Stimulated activated naive B cell treated with anti-CD40 and anti-IgM and Interleukin-4, amounts not matched to agents 10 μg/mL and 1 μg/mL and 100 μg/mL, for 72 hours (primary cell): ENCODE measurements at regions not wholly inside any gene's neighbourhood (a gene's known extent, or its start where the extent isn't known, plus 50 kb on each side); places are given as distances from the start of the nearest gene placed in this dataset.
A peak's percentile ranks its signal among the peaks of the same experiment; 100 is the strongest.

Source experiments
- ATAC-seq, 2 donors: fragments of 150-1000 bp; cut with Tn5 transposase; replicated peaks; 2 replicates each; pipeline ENCODE4 v1.10.0; 2021; ENCODE audit warnings: moderate library complexity in 1 of 2
- DNase-seq: peaks from one replicate; pipeline ENCODE4 v3.0.0; 2021
- H3K27ac Mint-ChIP-seq: one replicate; pipeline ENCODE4 v1.8.0; 2022; ENCODE audit warnings: mild to moderate bottlenecking, mixed read lengths
- H3K27me3 Mint-ChIP-seq, 2 donors: one replicate each; pipeline ENCODE4 v1.8.0; 2022; ENCODE audit warnings: mixed read lengths in 2 of 2
- H3K36me3 Mint-ChIP-seq, 2 donors: one replicate each; pipeline ENCODE4 v1.8.0; 2022; ENCODE audit warnings: mixed read lengths in 2 of 2, mild to moderate bottlenecking in 1 of 2
- H3K4me1 Mint-ChIP-seq, 2 donors: one replicate each; pipeline ENCODE4 v1.8.0; 2022; ENCODE audit warnings: mixed read lengths in 2 of 2, mild to moderate bottlenecking in 1 of 2
- H3K4me3 Mint-ChIP-seq, 2 donors: one replicate each; pipeline ENCODE4 v1.8.0; 2022; ENCODE audit warnings: mild to moderate bottlenecking in 2 of 2, mixed read lengths in 2 of 2, moderate library complexity in 1 of 2
- H3K9me3 Mint-ChIP-seq, 2 donors: one replicate each; pipeline ENCODE4 v1.8.0; 2022; ENCODE audit warnings: mixed read lengths in 2 of 2, mild to moderate bottlenecking in 1 of 2

DNA sequence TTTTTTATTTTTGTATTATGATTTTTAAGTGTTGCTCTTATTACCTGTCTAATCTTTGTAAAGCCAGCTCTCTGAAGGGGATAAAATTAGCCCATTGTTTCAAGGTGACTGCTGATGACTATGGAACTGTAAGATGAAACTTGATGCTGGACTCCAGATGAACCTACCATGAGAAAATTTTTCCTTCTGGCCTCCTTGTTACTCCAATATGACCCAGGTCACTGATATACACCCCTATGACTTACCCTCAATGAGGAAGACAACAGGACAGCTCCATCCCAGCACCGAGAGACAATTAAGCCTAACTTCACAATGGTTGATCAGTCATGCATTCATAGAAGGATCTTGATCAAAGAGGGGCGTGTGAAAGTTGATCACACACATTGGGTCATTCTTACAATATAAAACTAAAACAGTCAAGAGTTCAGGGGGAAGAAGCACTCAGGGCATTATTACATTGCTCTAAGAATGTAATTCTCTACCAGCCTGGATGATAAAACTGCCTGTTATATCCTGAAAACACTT lies 230.8 kb upstream of the AGTR2 start:
- ATAC-seq: no peak
- no peaks in the 10 kb centered on the region for H3K36me3 Mint-ChIP-seq
- peak overlapping the region in 1 of 2 donors; percentile 13 for H3K4me3 Mint-ChIP-seq
- DNase-seq: no peak
- H3K27ac Mint-ChIP-seq: no peak overlapping the region
- peaks cover 0 to 11% of the 10 kb centered on the region in 2 donors for H3K27me3 Mint-ChIP-seq
- peaks cover 17 to 19% of the 10 kb centered on the region in 2 donors for H3K4me1 Mint-ChIP-seq
- peaks cover 0 to 4% of the 10 kb centered on the region in 2 donors for H3K9me3 Mint-ChIP-seq

DNA sequence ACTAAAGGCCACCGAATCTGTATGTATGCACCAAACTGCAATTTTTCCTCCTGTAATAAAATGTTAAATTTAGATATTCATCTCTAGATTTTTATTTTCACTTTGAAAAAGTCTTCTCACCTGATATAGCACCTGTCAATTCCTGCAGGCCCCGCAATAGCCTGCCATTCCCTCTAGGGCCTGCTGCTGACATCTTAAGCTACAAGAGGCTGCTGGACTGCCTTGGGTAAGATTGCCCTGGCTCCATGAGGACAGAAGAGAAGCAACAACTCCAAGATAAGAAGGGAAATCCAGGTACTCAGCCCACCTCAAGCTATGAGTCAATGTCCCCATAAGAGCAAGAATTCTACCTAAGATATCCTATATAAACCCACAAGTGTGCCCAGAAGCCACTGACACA lies 230.2 kb upstream of the AGTR2 start:
- ATAC-seq (peak; percentile 28 to 41), DNase-seq (no peak)
- Mint-ChIP-seq H3K9me3 (peaks cover 0 to 4% of the 10 kb centered on the region in 2 donors), H3K27me3 (peaks cover 0 to 11% of the 10 kb centered on the region in 2 donors), H3K4me3 (peak overlapping the region in 1 of 2 donors; percentile 36), H3K27ac (peak overlapping the region; percentile 80), H3K4me1 (peaks cover 17 to 19% of the 10 kb centered on the region in 2 donors), H3K36me3 (no peaks in the 10 kb centered on the region)

DNA sequence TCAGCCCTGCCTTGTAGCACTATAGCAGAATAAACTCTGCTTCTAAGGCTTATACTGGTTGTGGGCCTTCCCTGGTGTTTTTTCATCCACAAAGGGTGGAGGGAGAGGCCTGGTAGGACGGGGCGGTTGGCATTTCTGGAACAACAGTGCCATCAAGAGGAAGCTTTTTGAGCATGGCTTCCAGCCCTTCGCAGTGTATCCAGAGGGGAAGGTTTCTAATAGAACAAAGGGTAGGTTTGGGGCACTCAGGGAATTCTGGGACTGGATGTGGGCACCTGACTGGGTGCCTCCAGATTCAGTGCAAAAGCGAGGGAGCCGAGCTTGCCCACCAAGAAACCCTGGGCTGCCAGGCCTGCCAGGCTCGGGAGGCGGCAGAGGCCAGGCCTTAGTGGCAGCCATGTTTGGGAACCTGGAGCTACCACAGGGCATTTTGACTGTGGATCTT lies 229.6 kb upstream of the AGTR2 start:
- Mint-ChIP-seq H3K4me1 (peaks cover 17 to 19% of the 10 kb centered on the region in 2 donors), H3K36me3 (no peaks in the 10 kb centered on the region), H3K27ac (peak overlapping the region; percentile 80), H3K27me3 (peaks cover 0 to 11% of the 10 kb centered on the region in 2 donors), H3K9me3 (peaks cover 0 to 4% of the 10 kb centered on the region in 2 donors), H3K4me3 (peak overlapping the region in 1 of 2 donors; percentile 36)
- DNase-seq (peak; percentile 78), ATAC-seq (peak; percentile 78 to 89)

DNA sequence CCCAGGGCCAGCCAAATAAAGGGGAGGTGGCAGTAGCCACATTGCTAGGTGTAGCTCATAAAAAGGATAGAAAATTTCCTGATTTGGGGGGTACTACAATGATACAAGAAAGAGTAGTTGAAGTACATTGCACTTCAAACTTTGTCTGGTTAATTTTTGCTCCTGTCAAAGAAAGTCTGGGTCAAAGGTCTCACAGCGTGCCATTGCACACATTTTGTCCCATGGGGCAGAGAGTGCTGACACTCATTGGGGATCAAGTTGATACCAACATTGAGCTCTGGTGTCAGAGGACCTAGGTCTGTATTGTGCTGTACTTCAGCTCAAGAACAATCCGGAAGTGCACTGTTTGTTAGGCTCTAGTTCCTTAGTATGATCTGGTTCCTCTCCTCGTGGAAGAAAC lies 229.2 kb upstream of the AGTR2 start:
- H3K27me3 Mint-ChIP-seq: peaks cover 0 to 11% of the 10 kb centered on the region in 2 donors
- no peak overlapping the region for H3K27ac Mint-ChIP-seq
- H3K4me1 Mint-ChIP-seq: peaks cover 17 to 19% of the 10 kb centered on the region in 2 donors
- DNase-seq (no peak), ATAC-seq (no peak)
- H3K9me3 Mint-ChIP-seq: peaks cover 0 to 4% of the 10 kb centered on the region in 2 donors
- no peak overlapping the region for H3K4me3 Mint-ChIP-seq
- H3K36me3 Mint-ChIP-seq: no peaks in the 10 kb centered on the region

DNA sequence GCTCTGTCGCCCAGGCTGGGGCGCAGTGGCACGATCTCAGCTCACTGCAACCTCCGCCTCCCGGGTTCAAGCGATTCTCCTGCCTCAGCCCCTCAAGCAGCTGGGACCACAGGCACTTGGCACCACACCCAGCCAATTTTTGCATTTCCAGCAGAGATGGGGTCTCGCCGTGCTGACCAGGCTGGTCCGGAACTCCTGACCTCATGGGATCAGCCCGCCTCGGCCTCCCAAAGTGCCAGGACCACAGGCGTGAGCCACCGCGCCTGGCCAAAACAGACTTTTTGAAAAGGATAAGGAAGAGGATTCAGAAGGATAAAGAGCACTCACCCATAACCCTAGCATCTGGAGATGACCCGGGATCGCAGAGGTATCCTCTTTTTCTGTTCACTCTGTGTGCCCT lies 224.5 kb upstream of the AGTR2 start:
- H3K27me3 Mint-ChIP-seq: peaks cover 0 to 13% of the 10 kb centered on the region in 2 donors
- H3K27ac Mint-ChIP-seq: no peak overlapping the region
- no peak overlapping the region for H3K4me3 Mint-ChIP-seq
- DNase-seq (no peak), ATAC-seq (no peak)
- no peaks in the 10 kb centered on the region for H3K36me3 Mint-ChIP-seq
- H3K4me1 Mint-ChIP-seq: peaks cover 0 to 6% of the 10 kb centered on the region in 2 donors
- H3K9me3 Mint-ChIP-seq: peaks cover 0 to 3% of the 10 kb centered on the region in 2 donors

DNA sequence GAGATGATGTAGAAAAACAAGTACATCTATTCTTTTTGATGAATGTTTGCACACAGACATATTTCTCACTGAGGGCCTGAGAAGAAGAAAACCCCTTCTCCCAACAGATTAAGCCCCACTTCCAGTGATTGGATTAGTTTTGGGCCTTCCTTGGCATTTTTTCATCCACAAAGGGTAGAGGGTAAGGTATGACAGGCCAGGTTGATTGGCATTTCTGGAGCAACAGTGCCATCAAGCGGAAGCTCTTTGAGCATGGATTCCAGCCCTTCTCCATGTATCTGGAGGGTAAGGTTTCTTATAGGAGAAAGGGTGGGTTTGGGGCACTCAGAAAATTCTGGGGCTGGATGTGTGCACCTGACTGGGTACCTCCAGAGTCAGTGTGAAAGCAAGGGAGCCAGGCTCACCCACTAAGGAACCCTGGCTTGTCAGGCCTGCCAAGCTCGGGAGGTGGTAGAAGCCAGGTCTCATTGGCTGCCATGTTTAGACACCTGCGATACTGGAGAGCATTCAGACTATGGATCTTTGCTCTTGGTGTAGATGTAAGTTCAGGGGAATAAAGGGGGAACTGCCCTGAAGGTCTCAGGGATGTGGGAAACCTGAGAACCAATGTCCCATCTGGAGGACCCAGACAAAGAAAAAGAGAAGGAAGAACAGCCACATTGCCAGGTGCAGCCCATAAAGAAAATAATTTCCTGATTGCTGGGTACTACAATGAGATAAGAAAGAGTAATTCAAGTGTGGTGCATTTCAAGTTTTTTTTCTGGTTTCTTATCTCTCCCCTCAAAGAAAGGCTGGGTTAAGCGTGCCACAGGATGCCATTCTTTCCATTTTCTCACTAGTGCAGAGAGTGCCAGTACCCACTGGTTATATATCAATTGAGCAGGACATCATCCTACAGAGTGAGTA lies 222.3 kb upstream of the AGTR2 start:
- DNase-seq: no peak
- Mint-ChIP-seq H3K4me3 (no peak overlapping the region), H3K9me3 (peaks cover 0 to 5% of the 10 kb centered on the region in 2 donors)

DNA sequence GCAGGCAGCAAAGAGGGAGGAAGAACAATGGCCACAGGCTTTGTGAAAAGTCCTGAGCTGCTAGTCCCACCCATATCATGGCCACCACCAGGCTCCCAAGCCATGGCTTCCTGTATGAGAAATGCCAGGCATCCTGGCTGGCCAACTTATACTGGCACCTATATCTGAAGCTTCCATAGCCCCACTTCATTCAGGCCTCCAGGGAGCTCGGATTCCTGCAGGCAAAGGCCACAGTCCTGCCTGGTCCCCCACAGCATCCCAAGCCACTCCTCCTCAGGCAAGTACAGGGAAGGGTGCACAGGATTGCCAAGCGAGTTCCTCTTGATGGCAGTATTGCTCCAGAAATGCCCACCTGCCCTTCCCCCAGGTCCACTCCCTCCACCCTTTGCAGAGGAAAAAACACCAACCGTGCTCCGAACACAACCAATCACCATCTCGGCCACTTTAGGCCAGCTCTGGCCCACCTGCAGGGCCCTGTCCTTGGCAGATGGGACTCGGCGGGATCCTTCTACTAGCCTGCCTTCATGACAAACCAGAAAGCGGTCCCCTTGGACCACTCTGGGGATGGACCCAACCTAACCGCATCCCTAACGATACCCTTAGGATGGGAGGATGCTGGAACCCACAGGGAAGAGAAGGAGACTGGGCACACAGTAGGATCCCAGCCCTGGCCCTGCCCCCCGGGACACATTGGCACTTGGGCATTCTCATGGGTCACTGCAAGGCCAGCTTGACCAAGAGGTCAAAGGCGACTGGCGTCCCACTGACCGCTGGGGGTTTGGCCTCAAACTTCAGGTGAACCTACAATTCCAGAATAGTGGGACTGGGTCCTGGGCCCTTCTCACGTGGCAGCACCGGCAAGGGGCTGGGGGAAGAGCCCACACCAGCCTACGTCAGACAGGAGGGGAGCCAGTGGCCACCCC lies 220.4 kb upstream of the AGTR2 start:
- Mint-ChIP-seq H3K4me3 (no peak overlapping the region), H3K27ac (no peak overlapping the region), H3K36me3 (no peaks in the 10 kb centered on the region), H3K9me3 (peaks cover 0 to 3% of the 10 kb centered on the region in 2 donors), H3K4me1 (peaks cover 0 to 7% of the 10 kb centered on the region in 2 donors), H3K27me3 (peaks cover 0 to 4% of the 10 kb centered on the region in 2 donors)
- DNase-seq (peak; percentile 24), ATAC-seq (peak in 1 of 2 donors; percentile 55)

More for the DNA sequence above, 222.3 kb upstream of the AGTR2 start:
- Mint-ChIP-seq H3K27ac (no peak overlapping the region), H3K27me3 (peaks cover 0 to 4% of the 10 kb centered on the region in 2 donors), H3K36me3 (no peaks in the 10 kb centered on the region), H3K4me1 (peaks cover 0 to 7% of the 10 kb centered on the region in 2 donors)
- peak in 1 of 2 donors; percentile 59 for ATAC-seq

DNA sequence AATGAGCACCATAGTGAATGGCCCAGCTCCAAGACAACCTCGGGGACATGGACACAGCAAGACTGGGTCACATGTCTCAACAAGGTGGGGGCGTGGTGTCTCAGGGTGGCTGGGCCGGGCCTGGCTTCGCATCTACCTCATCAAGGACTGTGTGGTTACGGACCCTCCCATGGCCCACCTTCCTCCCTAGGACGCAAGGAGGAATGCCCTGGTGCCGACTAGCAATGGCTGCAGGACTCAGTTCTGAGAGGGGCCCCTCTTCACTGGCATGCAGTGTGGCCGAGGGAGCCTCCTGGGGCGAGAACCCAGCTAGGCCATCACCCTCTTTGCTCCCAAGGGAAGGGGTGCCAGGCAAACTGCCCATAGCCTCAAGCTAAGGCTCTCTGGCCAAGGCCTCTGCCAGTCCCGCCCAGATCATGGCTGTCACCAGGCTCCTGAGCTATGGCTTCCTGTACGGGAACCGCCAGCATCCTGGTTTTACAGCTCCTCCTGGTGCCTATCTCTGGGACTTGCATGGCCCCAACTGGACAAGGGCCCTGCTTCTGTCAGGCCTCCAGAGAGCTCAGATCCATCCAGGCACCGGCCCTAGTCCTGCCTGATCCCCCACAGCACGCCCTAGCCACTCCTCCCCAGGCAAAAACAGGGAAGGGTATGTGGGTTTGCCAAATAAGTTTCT lies 218.0 kb upstream of the AGTR2 start:
- H3K27me3 Mint-ChIP-seq: no peaks in the 10 kb centered on the region

DNA sequence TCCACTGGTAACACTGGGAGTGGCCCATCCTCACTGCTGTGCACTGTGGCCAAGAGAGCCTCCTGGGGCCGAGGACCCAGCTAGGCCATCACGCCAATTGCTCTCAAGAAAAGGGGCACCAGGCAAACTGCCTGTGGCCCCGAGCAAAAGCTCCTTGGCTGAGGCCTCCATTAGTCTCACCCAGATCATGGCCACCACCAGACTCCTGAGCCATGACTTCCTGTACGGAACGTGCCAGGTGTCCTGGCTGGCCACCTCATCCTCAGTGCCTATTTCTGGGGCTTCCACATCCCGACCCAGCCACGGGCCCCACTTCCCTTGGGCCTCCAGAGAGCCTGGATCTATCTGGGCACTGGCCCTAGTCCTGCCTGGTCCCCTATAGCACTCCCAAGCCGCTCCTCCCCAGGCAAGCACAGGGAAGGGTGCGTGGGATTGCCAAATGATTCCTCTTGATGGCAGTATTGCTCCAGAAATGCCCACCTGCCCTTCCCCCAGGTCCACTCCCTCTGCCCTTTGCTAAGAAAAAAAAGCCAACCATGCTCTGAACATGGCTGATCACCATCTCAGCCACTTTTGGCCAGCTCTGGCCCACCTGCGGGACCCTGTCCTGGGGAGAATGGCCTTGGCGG lies 212.6 kb upstream of the AGTR2 start:
- H3K4me3 Mint-ChIP-seq: no peak overlapping the region
- peaks cover 0 to 9% of the 10 kb centered on the region in 2 donors for H3K27me3 Mint-ChIP-seq
- peaks cover 0 to 2% of the 10 kb centered on the region in 2 donors for H3K9me3 Mint-ChIP-seq
- H3K4me1 Mint-ChIP-seq: no peaks in the 10 kb centered on the region
- H3K27ac Mint-ChIP-seq: no peak overlapping the region
- H3K36me3 Mint-ChIP-seq: no peaks in the 10 kb centered on the region
- peak in 1 of 2 donors; percentile 16 for ATAC-seq
- no peak for DNase-seq

More for the DNA sequence above, 218.0 kb upstream of the AGTR2 start:
- Mint-ChIP-seq H3K9me3 (peaks cover 0 to 3% of the 10 kb centered on the region in 2 donors), H3K36me3 (no peaks in the 10 kb centered on the region), H3K27ac (no peak overlapping the region), H3K4me1 (peaks cover 0 to 7% of the 10 kb centered on the region in 2 donors), H3K4me3 (no peak overlapping the region)
- no peak for ATAC-seq
- no peak for DNase-seq

DNA sequence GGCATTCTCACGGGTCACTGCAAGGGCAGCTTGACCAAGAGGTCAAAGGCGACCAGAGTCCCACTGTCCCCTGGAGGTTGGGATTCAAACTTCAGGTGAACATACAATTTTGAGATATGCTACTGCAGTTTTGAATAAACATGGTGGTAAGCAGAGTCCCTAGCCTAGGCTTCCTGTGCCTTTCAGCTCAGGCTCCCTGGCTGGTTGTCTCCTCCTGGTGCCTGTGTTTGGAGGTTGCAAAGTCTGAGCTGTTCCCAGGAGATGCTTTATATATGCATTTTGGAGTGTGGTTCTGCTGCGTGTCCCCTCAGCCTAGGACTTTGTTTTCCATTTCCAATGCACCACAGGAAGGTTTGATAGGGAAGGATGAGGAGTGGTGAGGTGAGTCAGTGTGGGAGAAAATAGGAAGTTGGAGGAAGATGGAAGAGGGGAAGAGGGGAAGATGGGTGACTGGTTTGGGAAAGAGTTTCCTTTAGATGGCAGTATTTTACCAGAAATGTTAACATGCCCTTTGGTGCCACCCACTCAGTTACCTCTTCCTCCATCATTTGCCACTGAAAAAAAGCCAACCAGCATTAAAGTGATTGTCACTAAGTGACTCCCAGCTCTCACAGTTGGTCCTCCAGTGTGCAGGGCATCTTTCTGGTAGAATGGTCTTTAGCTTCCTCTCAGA lies 211.7 kb upstream of the AGTR2 start:
- ATAC-seq (no peak), DNase-seq (no peak)
- H3K36me3 Mint-ChIP-seq: no peaks in the 10 kb centered on the region
- H3K4me3 Mint-ChIP-seq: no peak overlapping the region
- H3K9me3 Mint-ChIP-seq: peaks cover 0 to 4% of the 10 kb centered on the region in 2 donors
- no peak overlapping the region for H3K27ac Mint-ChIP-seq
- H3K27me3 Mint-ChIP-seq: peaks cover 0 to 14% of the 10 kb centered on the region in 2 donors
- no peaks in the 10 kb centered on the region for H3K4me1 Mint-ChIP-seq

DNA sequence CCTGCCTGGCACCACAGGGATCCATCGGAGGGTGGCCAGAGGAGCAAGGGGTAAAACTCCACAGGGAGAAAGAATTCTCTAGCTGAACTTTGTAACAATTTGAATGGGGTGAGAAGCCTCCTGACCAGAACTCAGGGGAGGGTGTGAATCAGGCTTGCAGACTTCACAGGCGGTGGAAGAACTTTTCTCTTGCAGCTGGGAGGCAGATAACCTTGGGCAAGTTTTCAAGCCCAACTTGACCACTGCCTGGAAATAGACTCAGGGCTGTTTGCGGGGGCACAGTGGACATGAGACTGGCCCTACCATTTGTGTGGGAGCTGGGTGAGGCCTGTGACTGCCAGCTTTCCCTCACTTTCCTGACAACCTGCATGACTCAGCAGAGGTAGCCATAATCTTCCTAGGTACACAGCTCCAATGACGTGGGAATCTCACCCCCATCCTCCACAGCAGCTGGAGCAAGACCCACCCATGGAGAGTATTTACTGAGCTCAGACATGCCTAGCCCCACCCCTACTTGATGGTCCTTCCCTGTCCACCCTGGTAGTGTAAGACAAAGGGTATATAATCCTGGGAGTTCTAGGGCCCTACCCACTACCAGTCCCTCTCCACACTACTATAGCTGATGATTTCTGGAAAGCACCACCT lies 210.0 kb upstream of the AGTR2 start:
- DNase-seq: no peak
- ATAC-seq: no peak
- Mint-ChIP-seq H3K27me3 (peaks cover 9 to 20% of the 10 kb centered on the region in 2 donors), H3K4me1 (no peaks in the 10 kb centered on the region), H3K27ac (no peak overlapping the region), H3K4me3 (no peak overlapping the region), H3K36me3 (no peaks in the 10 kb centered on the region), H3K9me3 (peaks cover 0 to 5% of the 10 kb centered on the region in 2 donors)

DNA sequence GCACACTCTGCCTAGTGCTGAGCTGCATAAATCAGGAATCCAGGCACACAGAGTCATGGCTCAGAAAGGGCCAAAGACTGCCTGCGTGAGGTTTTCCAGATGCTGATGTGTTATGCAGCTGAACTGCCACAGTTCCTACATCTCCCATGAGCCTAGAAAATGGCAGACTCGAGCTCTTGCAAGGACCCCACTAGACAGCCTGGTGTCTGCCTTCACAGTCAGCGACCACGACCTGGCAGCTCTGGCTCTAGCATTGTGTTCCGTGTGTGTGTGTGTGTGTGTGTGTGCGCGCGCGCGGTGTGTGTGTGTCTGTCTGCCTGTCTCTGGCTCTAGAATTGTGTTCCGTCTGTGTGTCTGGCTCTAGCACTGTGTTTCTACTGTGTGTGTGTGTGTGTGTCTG lies 203.6 kb upstream of the AGTR2 start:
- ATAC-seq (no peak), DNase-seq (no peak)
- no peak overlapping the region for H3K4me3 Mint-ChIP-seq
- H3K9me3 Mint-ChIP-seq: peaks cover 0 to 7% of the 10 kb centered on the region in 2 donors
- no peaks in the 10 kb centered on the region for H3K36me3 Mint-ChIP-seq
- H3K4me1 Mint-ChIP-seq: no peaks in the 10 kb centered on the region
- H3K27ac Mint-ChIP-seq: no peak overlapping the region
- peaks cover 15 to 37% of the 10 kb centered on the region in 2 donors for H3K27me3 Mint-ChIP-seq
